PC-3 (cell line): ENCODE measurements at regions not wholly inside any gene's neighbourhood (a gene's known extent, or its start where the extent isn't known, plus 50 kb on each side); places are given as distances from the start of the nearest gene placed in this dataset.
"Not testable (repeated sequence)": the region's sequence is repeated elsewhere in the genome, so short reads cannot be mapped to it uniquely, and the experiment has no call there.

Source experiments
- ATAC-seq: fragments of 200-7000 bp; cut with Tn5 transposase; 2 replicates; pipeline ENCODE4 v1.9.1; 2020; ENCODE audit warnings: mild to moderate bottlenecking, moderate library complexity
- BruUV-seq: library from RNA; stranded (reverse); fragments of 400-500 nt; replicated peaks from 2 replicates; lab custom pipeline; 2021; lab: Mats Ljungman, UMichigan
- CTCF ChIA-PET: fragments of 300-600 bp; sonication (Branson Sonifier 250); formaldehyde crosslinking; loops from one replicate; lab custom pipeline; 2022; ENCODE audit warnings: antibody characterized with exemption; lab: Charles Lee
- POLR2A ChIA-PET: fragments of 300-600 bp; sonication (Branson Sonifier 250); formaldehyde crosslinking; loops from one replicate; lab custom pipeline; 2022; ENCODE audit warnings: antibody characterized with exemption; ENCODE audit not compliant: unreplicated experiment; lab: Charles Lee
- DNase-seq: peaks from one replicate; pipeline ENCODE4 v3.0.0-alpha.2; 2015
- H2AFZ ChIP-seq: fragments of 300-600 bp; sonication (generic); 2 replicates; pipeline ENCODE4 v1.6.0; 2016; ENCODE audit warnings: antibody characterized with exemption, low read length
- H3F3A ChIP-seq: fragments of 300-600 bp; sonication (generic); one replicate; pipeline ENCODE4 v1.6.0; 2017; ENCODE audit warnings: antibody characterized with exemption, low read length, control low read depth, mild to moderate bottlenecking; ENCODE audit not compliant: unreplicated experiment
- H3K27ac ChIP-seq: fragments of 300-600 bp; sonication (generic); 2 replicates; pipeline ENCODE4 v1.5.1; 2016; ENCODE audit warnings: mild to moderate bottlenecking, low read length
- H3K27me3 ChIP-seq: fragments of 300-600 bp; sonication (generic); 2 replicates; pipeline ENCODE4 v1.6.1; 2016; ENCODE audit warnings: low read length, mixed read lengths
- H3K36me3 ChIP-seq: fragments of 300-600 bp; sonication (generic); 2 replicates; pipeline ENCODE4 v1.6.1; 2016; ENCODE audit warnings: low read depth, mixed run types, low read length, mixed read lengths
- H3K4me1 ChIP-seq: fragments of 300-600 bp; sonication (generic); 2 replicates; pipeline ENCODE4 v1.5.1; 2016; ENCODE audit warnings: low read length; ENCODE audit not compliant: insufficient read depth
- H3K4me2 ChIP-seq: fragments of 300-600 bp; sonication (generic); 2 replicates; pipeline ENCODE4 v1.6.0; 2016; ENCODE audit warnings: low read length
- H3K4me3 ChIP-seq: fragments of 300-600 bp; sonication (generic); 2 replicates; pipeline ENCODE4 v1.5.1; 2016; ENCODE audit warnings: mild to moderate bottlenecking, low read length, mixed read lengths
- H3K79me2 ChIP-seq: fragments of 300-600 bp; sonication (generic); 2 replicates; pipeline ENCODE4 v1.6.1; 2017; ENCODE audit warnings: low read length, mixed read lengths
- H3K9ac ChIP-seq: fragments of 300-600 bp; sonication (generic); 2 replicates; pipeline ENCODE4 v1.6.0; 2016; ENCODE audit warnings: mild to moderate bottlenecking, low read length
- H3K9me2 ChIP-seq: fragments of 300-600 bp; sonication (generic); replicated peaks from 2 replicates; pipeline ENCODE4 v1.6.1; 2016; ENCODE audit warnings: mixed run types, low read length, mixed read lengths
- H3K9me3 ChIP-seq: fragments of 300-600 bp; sonication (generic); 2 replicates; pipeline ENCODE4 v1.6.1; 2016; ENCODE audit warnings: low read length, mixed read lengths
- H4K20me1 ChIP-seq: fragments of 300-600 bp; sonication (generic); 2 replicates; pipeline ENCODE4 v1.6.1; 2016; ENCODE audit warnings: low read length, mixed read lengths
- CTCF ChIP-seq: fragments of 300-600 bp; sonication (generic); conservative IDR thresholded peaks from 2 replicates; pipeline ENCODE4 v1.5.1; 2017; ENCODE audit warnings: antibody characterized with exemption, low read depth, mild to moderate bottlenecking, low read length
- EZH2 ChIP-seq: fragments of 300-600 bp; sonication (generic); IDR thresholded peaks from one replicate; pipeline ENCODE4 v1.6.1; 2017; ENCODE audit warnings: antibody characterized with exemption, mild to moderate bottlenecking, low read length; ENCODE audit not compliant: unreplicated experiment
- EZH2phosphoT487 ChIP-seq: fragments of 300-600 bp; sonication (generic); IDR thresholded peaks from 2 replicates; pipeline ENCODE4 v1.6.1; 2018; ENCODE audit warnings: mild to moderate bottlenecking, antibody characterized with exemption, low read length, borderline replicate concordance
- intact Hi-C: fragments of 100-400 bp; cut with micrococcal nuclease; formaldehyde crosslinking; loops from 2 replicates; pipeline ENCODE4 v1.9.0; 2023

GRCh38 chr5:67725604-67726003 is 490.0 kb upstream of the PIK3R1 start:
- DNase-seq (no peak), ATAC-seq (no peak)
- Histone ChIP-seq H3K27ac (no peak overlapping the region), H2AFZ (no peak overlapping the region), H3K36me3 (no peaks in the 10 kb centered on the region), H3K79me2 (no peaks in the 10 kb centered on the region), H3K4me2 (no peak overlapping the region), H3K9ac (no peak overlapping the region), H3K9me2 (no peaks in the 10 kb centered on the region), H4K20me1 (no peaks in the 10 kb centered on the region), H3K4me3 (no peak overlapping the region), H3K9me3 (no peaks in the 10 kb centered on the region), H3F3A (no peaks in the 10 kb centered on the region), H3K4me1 (no peaks in the 10 kb centered on the region), H3K27me3 (peaks cover 44% of the 10 kb centered on the region)
- no TSS peak for BruUV-seq
- intact Hi-C loops: no loop called here
- POLR2A ChIA-PET: no interaction called here
- TF ChIP-seq EZH2: no peak
- no peak for TF ChIP-seq CTCF
- TF ChIP-seq EZH2phosphoT487: no peak
- CTCF ChIA-PET: no interaction called here

GRCh38 chr5:67724412-67725135 is 491.0 kb upstream of the PIK3R1 start:
- no peak overlapping the region for H3K4me2 ChIP-seq
- ATAC-seq (no peak), DNase-seq (no peak)
- no peaks in the 10 kb centered on the region for H3F3A ChIP-seq
- no peaks in the 10 kb centered on the region for H3K4me1 ChIP-seq
- no TSS peak for BruUV-seq
- no peaks in the 10 kb centered on the region for H3K9me3 ChIP-seq
- H3K4me3 ChIP-seq: no peak overlapping the region
- TF ChIP-seq CTCF (no peak), EZH2phosphoT487 (no peak), EZH2 (no peak)
- no peaks in the 10 kb centered on the region for H4K20me1 ChIP-seq
- CTCF ChIA-PET: no interaction called here
- H3K79me2 ChIP-seq: no peaks in the 10 kb centered on the region
- H3K9ac ChIP-seq: no peak overlapping the region
- peaks cover 44% of the 10 kb centered on the region for H3K27me3 ChIP-seq
- intact Hi-C loops: no loop called here
- H2AFZ ChIP-seq: no peak overlapping the region
- H3K36me3 ChIP-seq: no peaks in the 10 kb centered on the region
- POLR2A ChIA-PET: no interaction called here
- no peak overlapping the region for H3K27ac ChIP-seq
- no peaks in the 10 kb centered on the region for H3K9me2 ChIP-seq

GRCh38 chr5:67723873-67724272 is 491.7 kb upstream of the PIK3R1 start:
- no peaks in the 10 kb centered on the region for H3K4me1 ChIP-seq
- H3F3A ChIP-seq: no peaks in the 10 kb centered on the region
- H2AFZ ChIP-seq: no peak overlapping the region
- H3K9me2 ChIP-seq: no peaks in the 10 kb centered on the region
- no peaks in the 10 kb centered on the region for H3K79me2 ChIP-seq
- H3K9ac ChIP-seq: no peak overlapping the region
- ChIA-PET POLR2A (no interaction called here), CTCF (no interaction called here)
- no peak overlapping the region for H3K4me3 ChIP-seq
- no peaks in the 10 kb centered on the region for H3K9me3 ChIP-seq
- BruUV-seq: no TSS peak
- no peak for DNase-seq
- peaks cover 44% of the 10 kb centered on the region for H3K27me3 ChIP-seq
- TF ChIP-seq CTCF (no peak), EZH2phosphoT487 (no peak), EZH2 (no peak)
- H3K27ac ChIP-seq: no peak overlapping the region
- no peak overlapping the region for H3K4me2 ChIP-seq
- no peaks in the 10 kb centered on the region for H4K20me1 ChIP-seq
- ATAC-seq: no peak
- intact Hi-C loops: no loop called here
- H3K36me3 ChIP-seq: no peaks in the 10 kb centered on the region

- H3K9me2 ChIP-seq, H4K20me1 ChIP-seq, POLR2A ChIA-PET, CTCF ChIA-PET, H3K36me3 ChIP-seq, H3F3A ChIP-seq, DNase-seq, ATAC-seq, H3K9me3 ChIP-seq, H2AFZ ChIP-seq, H3K4me3 ChIP-seq, H3K27ac ChIP-seq, BruUV-seq, H3K4me2 ChIP-seq, intact Hi-C loops, H3K4me1 ChIP-seq, H3K79me2 ChIP-seq, H3K9ac ChIP-seq: not testable (repeated sequence)
- peaks cover 40% of the 10 kb centered on the region for H3K27me3 ChIP-seq
Observed at GRCh38 chr5:67722582-67722981, 493.0 kb upstream of the PIK3R1 start.
